K562 (cell line): ENCODE measurements at regions not wholly inside any gene's neighbourhood (a gene's known extent, or its start where the extent isn't known, plus 50 kb on each side); places are given as distances from the start of the nearest gene placed in this dataset.

ENCODE experiments used
- CHD4 ChIP-seq: fragments of 200-600 bp; sonication (generic); IDR thresholded peaks from 3 replicates; pipeline ENCODE4 v1.6.1; 2012; ENCODE audit warnings: low read depth, mild to moderate bottlenecking, mixed read lengths, low read length, inconsistent platforms; ENCODE audit not compliant: insufficient read depth, insufficient replicate concordance, poor library complexity, severe bottlenecking
- FOXA1 ChIP-seq: fragments of 450-650 bp; IDR thresholded peaks from 2 replicates; pipeline ENCODE4 v1.6.1; 2016; ENCODE audit warnings: mild to moderate bottlenecking, borderline replicate concordance
- HDAC2 ChIP-seq: fragments of 450-650 bp; IDR thresholded peaks from 2 replicates; pipeline ENCODE4 v1.6.1; 2016; ENCODE audit warnings: mild to moderate bottlenecking
- MYC ChIP-seq, 2 experiments: fragments of 250-450 bp in 1 of 2; sonication (Bioruptor Pico) in 1 of 2; IDR thresholded peaks; 2 replicates each; pipeline versions ENCODE4 v1.5.1 to v1.6.1; 2012 to 2021; ENCODE audit warnings: low read depth in 2 of 2, borderline replicate concordance in 1 of 2, improper control_type of control experiment in 1 of 2, low read length in 1 of 2, mild to moderate bottlenecking in 1 of 2, moderate library complexity in 1 of 2
- POLR2AphosphoS5 ChIP-seq: IDR thresholded peaks from 2 replicates; pipeline ENCODE4 v1.6.1; 2011; ENCODE audit warnings: mild to moderate bottlenecking, low read depth, low read length, moderate library complexity; ENCODE audit not compliant: control insufficient read depth, insufficient read depth
- SIX5 ChIP-seq, 2 experiments: IDR thresholded peaks; 2 replicates each; pipeline ENCODE4 v1.6.1; 2011; ENCODE audit warnings: low read length in 2 of 2, borderline replicate concordance in 1 of 2, low read depth in 1 of 2, mild to moderate bottlenecking in 1 of 2, moderate library complexity in 1 of 2; ENCODE audit not compliant: insufficient read depth in 1 of 2
- SMARCB1 ChIP-seq: IDR thresholded peaks from 2 replicates; pipeline ENCODE4 v1.6.1; 2011; ENCODE audit warnings: improper control_type of control experiment, low read depth; ENCODE audit not compliant: insufficient read length
- SMARCE1 ChIP-seq: fragments of 450-650 bp; IDR thresholded peaks from 2 replicates; pipeline ENCODE4 v1.7.1; 2016; ENCODE audit warnings: mild to moderate bottlenecking
- ZNF133 ChIP-seq: fragments of 250-450 bp; sonication (Bioruptor Pico); IDR thresholded peaks from 2 replicates; pipeline ENCODE4 v1.4.0; 2020; ENCODE audit warnings: mild to moderate bottlenecking
- TF ChIP-seq, protein P1 (sequence below): fragments of 450-650 bp; formaldehyde crosslinking; IDR thresholded peaks from 2 replicates; pipeline ENCODE4 v1.4.0; 2022; ENCODE audit warnings: mild to moderate bottlenecking, moderate library complexity
- TF ChIP-seq, protein P2 (sequence below): sonication (generic); formaldehyde crosslinking; IDR thresholded peaks from 2 replicates; pipeline ENCODE4 v1.8.1; 2022; ENCODE audit warnings: missing genetic modification reagents

DNA sequence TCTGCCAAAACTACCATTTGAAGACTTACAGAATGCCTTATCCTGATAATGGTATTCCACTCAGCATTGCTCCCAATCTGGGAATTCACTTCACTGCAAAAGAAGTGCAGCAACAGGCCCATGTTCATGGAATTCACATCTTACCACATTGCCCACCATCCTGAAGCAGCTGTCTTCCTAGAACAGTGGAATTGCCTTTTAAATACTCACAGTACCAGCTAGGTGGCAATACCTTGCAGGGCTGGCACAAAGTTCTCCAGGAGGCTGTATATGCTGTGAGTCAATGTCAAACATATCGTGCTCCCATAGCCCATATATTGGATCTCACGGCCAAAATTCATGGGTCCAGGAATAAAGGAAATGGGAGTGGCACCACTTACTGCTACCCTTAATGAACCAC lies 83.8 kb upstream of the PLEKHG7 start:
- no peak for TF ChIP-seq FOXA1
- no peak for TF ChIP-seq MYC (IDR thresholded peaks at IDR 0.05; ENCODE audit: low read depth, low read length)
- no peak for TF ChIP-seq MYC (CRISPR knock-in tag; IDR thresholded peaks at IDR 0.05; ENCODE audit: borderline replicate concordance, low read depth)
- no peak for TF ChIP-seq CHD4
- no peak for TF ChIP-seq ZNF133 (CRISPR knock-in tag)
- no peak for TF ChIP-seq SIX5 (IDR thresholded peaks at IDR 0.05; ENCODE audit: borderline replicate concordance in 1 of 2, insufficient read depth in 1 of 2, low read depth in 1 of 2, low read length in 2 of 2)
- no peak for TF ChIP-seq HDAC2
- TF ChIP-seq, protein P1, sequence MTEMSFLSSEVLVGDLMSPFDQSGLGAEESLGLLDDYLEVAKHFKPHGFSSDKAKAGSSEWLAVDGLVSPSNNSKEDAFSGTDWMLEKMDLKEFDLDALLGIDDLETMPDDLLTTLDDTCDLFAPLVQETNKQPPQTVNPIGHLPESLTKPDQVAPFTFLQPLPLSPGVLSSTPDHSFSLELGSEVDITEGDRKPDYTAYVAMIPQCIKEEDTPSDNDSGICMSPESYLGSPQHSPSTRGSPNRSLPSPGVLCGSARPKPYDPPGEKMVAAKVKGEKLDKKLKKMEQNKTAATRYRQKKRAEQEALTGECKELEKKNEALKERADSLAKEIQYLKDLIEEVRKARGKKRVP = no peak
- TF ChIP-seq SMARCB1 = no peak
- no peak for TF ChIP-seq SMARCE1
- no peak for TF ChIP-seq POLR2AphosphoS5
- TF ChIP-seq, protein P2, sequence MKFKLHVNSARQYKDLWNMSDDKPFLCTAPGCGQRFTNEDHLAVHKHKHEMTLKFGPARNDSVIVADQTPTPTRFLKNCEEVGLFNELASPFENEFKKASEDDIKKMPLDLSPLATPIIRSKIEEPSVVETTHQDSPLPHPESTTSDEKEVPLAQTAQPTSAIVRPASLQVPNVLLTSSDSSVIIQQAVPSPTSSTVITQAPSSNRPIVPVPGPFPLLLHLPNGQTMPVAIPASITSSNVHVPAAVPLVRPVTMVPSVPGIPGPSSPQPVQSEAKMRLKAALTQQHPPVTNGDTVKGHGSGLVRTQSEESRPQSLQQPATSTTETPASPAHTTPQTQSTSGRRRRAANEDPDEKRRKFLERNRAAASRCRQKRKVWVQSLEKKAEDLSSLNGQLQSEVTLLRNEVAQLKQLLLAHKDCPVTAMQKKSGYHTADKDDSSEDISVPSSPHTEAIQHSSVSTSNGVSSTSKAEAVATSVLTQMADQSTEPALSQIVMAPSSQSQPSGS (CRISPR knock-in tag) = no peak
